K562 (cell line): ENCODE measurements at regions not wholly inside any gene's neighbourhood (a gene's known extent, or its start where the extent isn't known, plus 50 kb on each side); places are given as distances from the start of the nearest gene placed in this dataset.

ENCODE experiments used
- ATAC-seq: fragments of 200-7000 bp; cut with Tn5 transposase; 3 replicates; pipeline ENCODE4 v1.9.1; 2020; ENCODE audit warnings: moderate library complexity
- BruUV-seq: library from RNA; stranded (reverse); fragments of 400-500 nt; replicated peaks from 2 replicates; lab custom pipeline; 2021; lab: Mats Ljungman, UMichigan
- CTCF ChIA-PET: fragments of 300-600 bp; formaldehyde crosslinking; extraction: SDS; loops from one replicate; lab custom pipeline; 2021; ENCODE audit warnings: low intra/inter-chr PET ratio; lab: Yijun Ruan, JAX
- POLR2A ChIA-PET: fragments of 300-600, 350-650 bp; sonication (Branson Sonifier 250); formaldehyde crosslinking; extraction: SDS; loops from one replicate; lab custom pipeline; 2021; ENCODE audit warnings: antibody characterized with exemption, inconsistent platforms; lab: Yijun Ruan, JAX
- DNase-seq, 4 experiments: peaks; one replicate each; pipeline versions ENCODE4 v3.0.0 to v3.0.0-alpha.2; 2011 to 2018; ENCODE audit warnings: low spot score in 3 of 4, mixed read lengths in 3 of 4; ENCODE audit errors: extremely low read depth in 1 of 4
- FAIRE-seq: peaks from 2 replicates; lab custom pipeline; 2011; peaks lifted over from hg19 to GRCh38; lab: Jason Lieb, UNC
- H2AFZ ChIP-seq: 2 replicates; pipeline ENCODE4 v1.6.0; 2011; ENCODE audit warnings: low read depth, low read length, control low read depth, inconsistent platforms
- H3K27ac ChIP-seq: fragments of 200-600 bp; 3 replicates; pipeline ENCODE4 v1.8.0; 2011; ENCODE audit warnings: low read depth, mild to moderate bottlenecking, control low read depth, inconsistent platforms, low read length, moderate library complexity, mixed read lengths; ENCODE audit errors: extremely low read depth
- H3K27me3 ChIP-seq, 2 experiments: fragments of 300-600 bp in 1 of 2; 2 replicates in 1 of 2; 3 replicates in 1 of 2; pipeline versions ENCODE4 v1.6.0 to v1.8.0; 2011; ENCODE audit warnings: inconsistent platforms in 2 of 2, low read length in 2 of 2, mild to moderate bottlenecking in 1 of 2, mixed read lengths in 1 of 2, moderate library complexity in 1 of 2; ENCODE audit not compliant: control insufficient read depth in 2 of 2, insufficient read depth in 2 of 2
- H3K36me3 ChIP-seq: fragments of 300-600 bp; 3 replicates; pipeline ENCODE4 v1.8.0; 2011; ENCODE audit warnings: mild to moderate bottlenecking, low read length, inconsistent platforms; ENCODE audit not compliant: control insufficient read depth, insufficient read depth
- H3K4me1 ChIP-seq, 2 experiments: fragments of 200-600 bp in 1 of 2; replicated peaks in 1 of 2; 2 replicates in 1 of 2; 3 replicates in 1 of 2; pipeline versions ENCODE4 v1.5.1 to v1.8.0; 2011; ENCODE audit warnings: inconsistent platforms in 2 of 2, low read length in 2 of 2, mild to moderate bottlenecking in 1 of 2, mixed read lengths in 1 of 2, moderate library complexity in 1 of 2; ENCODE audit not compliant: control insufficient read depth in 2 of 2, insufficient read depth in 2 of 2
- H3K4me2 ChIP-seq: 2 replicates; pipeline ENCODE4 v1.6.1; 2011; ENCODE audit warnings: low read length, control low read depth, inconsistent platforms, mixed read lengths; ENCODE audit not compliant: insufficient read depth
- H3K4me3 ChIP-seq: fragments of 200-600 bp; sonication (generic), shearing (Covaris generic); 2 replicates; pipeline ENCODE4 v1.5.1; 2016; ENCODE audit warnings: control low read depth, inconsistent platforms
- H3K79me2 ChIP-seq: fragments of 200-600 bp; 3 replicates; pipeline ENCODE4 v1.8.0; 2011; ENCODE audit warnings: low read length, inconsistent platforms; ENCODE audit not compliant: control insufficient read depth, insufficient read depth
- H3K9ac ChIP-seq, 2 experiments: 2 replicates each; pipeline versions ENCODE4 v1.6.0 to v1.6.1; 2011; ENCODE audit warnings: low read depth in 2 of 2, low read length in 2 of 2, control low read depth in 1 of 2, inconsistent platforms in 1 of 2, mild to moderate bottlenecking in 1 of 2, mixed read lengths in 1 of 2; ENCODE audit not compliant: insufficient read depth in 1 of 2
- H3K9me1 ChIP-seq: one replicate; pipeline ENCODE4 v1.6.0; 2011; ENCODE audit warnings: inconsistent platforms, mild to moderate bottlenecking, low read length, moderate library complexity; ENCODE audit not compliant: control insufficient read depth, insufficient read depth
- H3K9me3 ChIP-seq: replicated peaks from 2 replicates; pipeline ENCODE4 v1.5.1; 2011; ENCODE audit warnings: low read depth, low read length, inconsistent platforms; ENCODE audit not compliant: control insufficient read depth, insufficient read depth
- H4K20me1 ChIP-seq: replicated peaks from 2 replicates; pipeline ENCODE4 v1.6.1; 2011; ENCODE audit warnings: low read length, inconsistent platforms, mixed read lengths; ENCODE audit not compliant: control insufficient read depth, insufficient read depth
- BRD4 ChIP-seq: fragments of 200-600 bp; sonication (generic); IDR thresholded peaks from 2 replicates; pipeline ENCODE4 v1.6.1; 2017; ENCODE audit warnings: inconsistent platforms
- CCAR2 ChIP-seq: fragments of 200-400 bp; formaldehyde crosslinking; IDR thresholded peaks from 2 replicates; pipeline ENCODE4 v1.6.1; 2017; ENCODE audit warnings: mild to moderate bottlenecking, low read depth, low read length
- FOXJ3 ChIP-seq: sonication (generic); formaldehyde crosslinking; IDR thresholded peaks from 2 replicates; pipeline ENCODE4 v1.4.0; 2020; ENCODE audit warnings: mild to moderate bottlenecking, missing genetic modification reagents
- ZNF589 ChIP-seq: fragments of 200-800 bp; sonication (Bioruptor generic); IDR thresholded peaks from 2 replicates; pipeline ENCODE4 v1.6.1; 2016; ENCODE audit warnings: low read depth, missing genetic modification characterization, missing compliant biosample characterization
- WGBS: fragments of 100-300 bp; shearing (Covaris generic); methylation state at CpG from one replicate; pipeline ENCODE4 v1.1.6; 2016; ENCODE audit warnings: low coverage, mixed read lengths; ENCODE audit not compliant: insufficient coverage; ENCODE audit errors: missing lambda C conversion rate; 5-methylcytosine and 5-hydroxymethylcytosine counted together
- in situ Hi-C: fragments of 300-500 bp; cut with MboI; formaldehyde crosslinking; loops from 4 replicates; pipeline ENCODE4 v1.15.0; 2018; ENCODE audit warnings: inconsistent platforms, mixed read lengths
- intact Hi-C: fragments of 100-400 bp; cut with micrococcal nuclease; formaldehyde crosslinking; loops from 2 replicates; pipeline ENCODE4 v1.14.2; 2022
- TF ChIP-seq, protein P1 (sequence below): fragments of 450-650 bp; IDR thresholded peaks from 2 replicates; pipeline ENCODE4 v1.6.1; 2016; ENCODE audit warnings: low read depth

DNA sequence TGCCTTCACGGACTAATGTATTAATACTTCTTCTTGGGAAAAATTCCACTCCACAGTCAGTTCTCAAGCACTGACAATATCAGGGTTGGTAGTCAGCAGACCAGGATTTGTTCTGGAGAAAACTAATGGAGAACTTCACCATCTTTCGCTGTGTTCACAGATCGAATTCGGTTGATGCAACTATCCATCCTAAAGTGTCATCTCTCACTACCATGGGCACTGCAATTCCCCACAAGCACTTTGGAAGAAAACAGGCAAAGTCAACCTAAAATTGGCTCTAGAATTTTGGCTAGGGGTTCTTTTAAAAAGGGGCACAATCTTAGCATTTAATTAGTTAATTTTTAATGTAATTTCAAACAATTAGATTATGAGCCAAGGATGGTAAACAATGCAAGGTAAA lies 164.4 kb downstream of the HGF start (continued):
- TF ChIP-seq, protein P1, sequence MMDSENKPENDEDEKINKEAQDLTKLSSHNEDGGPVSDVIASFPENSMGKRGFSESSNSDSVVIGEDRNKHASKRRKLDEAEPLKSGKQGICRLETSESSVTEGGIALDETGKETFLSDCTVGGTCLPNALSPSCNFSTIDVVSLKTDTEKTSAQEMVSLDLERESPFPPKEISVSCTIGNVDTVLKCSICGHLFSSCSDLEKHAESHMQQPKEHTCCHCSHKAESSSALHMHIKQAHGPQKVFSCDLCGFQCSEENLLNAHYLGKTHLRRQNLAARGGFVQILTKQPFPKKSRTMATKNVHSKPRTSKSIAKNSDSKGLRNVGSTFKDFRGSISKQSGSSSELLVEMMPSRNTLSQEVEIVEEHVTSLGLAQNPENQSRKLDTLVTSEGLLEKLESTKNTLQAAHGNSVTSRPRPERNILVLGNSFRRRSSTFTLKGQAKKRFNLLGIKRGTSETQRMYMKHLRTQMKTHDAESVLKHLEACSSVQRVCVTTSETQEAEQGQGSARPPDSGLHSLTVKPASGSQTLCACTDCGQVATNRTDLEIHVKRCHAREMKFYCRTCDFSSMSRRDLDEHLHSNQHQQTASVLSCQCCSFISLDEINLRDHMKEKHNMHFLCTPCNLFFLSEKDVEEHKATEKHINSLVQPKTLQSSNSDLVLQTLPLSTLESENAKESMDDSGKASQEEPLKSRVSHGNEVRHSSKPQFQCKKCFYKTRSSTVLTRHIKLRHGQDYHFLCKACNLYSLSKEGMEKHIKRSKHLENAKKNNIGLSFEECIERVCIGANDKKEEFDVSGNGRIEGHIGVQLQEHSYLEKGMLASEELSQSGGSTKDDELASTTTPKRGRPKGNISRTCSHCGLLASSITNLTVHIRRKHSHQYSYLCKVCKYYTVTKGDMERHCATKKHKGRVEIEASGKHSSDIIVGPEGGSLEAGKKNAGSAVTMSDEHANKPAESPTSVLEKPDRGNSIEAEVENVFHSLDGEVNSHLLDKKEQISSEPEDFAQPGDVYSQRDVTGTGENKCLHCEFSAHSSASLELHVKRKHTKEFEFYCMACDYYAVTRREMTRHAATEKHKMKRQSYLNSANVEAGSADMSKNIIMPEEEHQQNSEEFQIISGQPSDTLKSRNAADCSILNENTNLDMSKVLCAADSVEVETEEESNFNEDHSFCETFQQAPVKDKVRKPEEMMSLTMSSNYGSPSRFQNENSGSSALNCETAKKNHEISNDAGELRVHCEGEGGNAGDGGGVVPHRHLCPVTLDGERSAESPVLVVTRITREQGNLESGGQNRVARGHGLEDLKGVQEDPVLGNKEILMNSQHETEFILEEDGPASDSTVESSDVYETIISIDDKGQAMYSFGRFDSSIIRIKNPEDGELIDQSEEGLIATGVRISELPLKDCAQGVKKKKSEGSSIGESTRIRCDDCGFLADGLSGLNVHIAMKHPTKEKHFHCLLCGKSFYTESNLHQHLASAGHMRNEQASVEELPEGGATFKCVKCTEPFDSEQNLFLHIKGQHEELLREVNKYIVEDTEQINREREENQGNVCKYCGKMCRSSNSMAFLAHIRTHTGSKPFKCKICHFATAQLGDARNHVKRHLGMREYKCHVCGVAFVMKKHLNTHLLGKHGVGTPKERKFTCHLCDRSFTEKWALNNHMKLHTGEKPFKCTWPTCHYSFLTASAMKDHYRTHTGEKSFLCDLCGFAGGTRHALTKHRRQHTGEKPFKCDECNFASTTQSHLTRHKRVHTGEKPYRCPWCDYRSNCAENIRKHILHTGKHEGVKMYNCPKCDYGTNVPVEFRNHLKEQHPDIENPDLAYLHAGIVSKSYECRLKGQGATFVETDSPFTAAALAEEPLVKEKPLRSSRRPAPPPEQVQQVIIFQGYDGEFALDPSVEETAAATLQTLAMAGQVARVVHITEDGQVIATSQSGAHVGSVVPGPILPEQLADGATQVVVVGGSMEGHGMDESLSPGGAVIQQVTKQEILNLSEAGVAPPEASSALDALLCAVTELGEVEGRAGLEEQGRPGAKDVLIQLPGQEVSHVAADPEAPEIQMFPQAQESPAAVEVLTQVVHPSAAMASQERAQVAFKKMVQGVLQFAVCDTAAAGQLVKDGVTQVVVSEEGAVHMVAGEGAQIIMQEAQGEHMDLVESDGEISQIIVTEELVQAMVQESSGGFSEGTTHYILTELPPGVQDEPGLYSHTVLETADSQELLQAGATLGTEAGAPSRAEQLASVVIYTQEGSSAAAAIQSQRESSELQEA = no peak
- TF ChIP-seq CCAR2 = no peak

DNA sequence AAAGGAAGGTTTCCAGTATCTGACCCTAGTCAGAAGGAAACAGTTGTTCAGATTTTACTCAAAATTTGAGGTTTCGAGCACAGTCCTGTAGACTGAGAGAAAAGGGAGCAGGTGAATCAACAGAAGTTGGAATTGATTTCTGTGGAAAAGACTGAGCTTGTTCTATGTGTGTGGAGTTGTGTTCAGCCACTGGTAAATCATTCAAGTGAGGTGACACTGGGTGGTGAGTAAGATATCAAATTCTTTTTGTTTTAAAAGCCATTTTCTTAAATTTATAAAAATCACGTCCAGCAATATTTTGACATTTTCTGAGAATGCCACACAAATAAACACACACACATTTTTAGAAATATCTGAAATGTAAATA lies 165.1 kb downstream of the HGF start:
- H4K20me1 ChIP-seq = no peaks in the 10 kb centered on the region
- POLR2A ChIA-PET = no interaction called here
- BruUV-seq = no TSS peak

More for the DNA sequence above, 165.1 kb downstream of the HGF start:
- FAIRE-seq (no peak), DNase-seq (no peak), ATAC-seq (no peak)
- H3K4me1 ChIP-seq = no peaks in the 10 kb centered on the region
- H2AFZ ChIP-seq = no peak overlapping the region
- H3K9me1 ChIP-seq = no peaks in the 10 kb centered on the region
- no peaks in the 10 kb centered on the region; the same call in 1 of the 2 replicates for H3K9me3 ChIP-seq
- no peaks in the 10 kb centered on the region for H3K27me3 ChIP-seq
- no peak for TF ChIP-seq FOXJ3 (CRISPR knock-in tag)
- TF ChIP-seq BRD4 = no peak
- TF ChIP-seq ZNF589 (CRISPR knock-in tag) = no peak
- TF ChIP-seq, all 486 proteins: peak for 0
- Histone ChIP-seq H3K36me3 (no peaks in the 10 kb centered on the region), H3K27ac (no peak overlapping the region), H3K4me3 (no peak overlapping the region), H3K79me2 (no peaks in the 10 kb centered on the region), H3K9ac (no peak overlapping the region), H3K4me2 (no peak overlapping the region)
- 0% methylated on average over 2 of the region's 2 CpGs for WGBS
- CTCF ChIA-PET = no interaction called here
- in situ Hi-C loops (no loop called here), intact Hi-C loops (no loop called here)
